ENCODE measurements at regions not wholly inside any gene's neighbourhood (a gene's known extent, or its start where the extent isn't known, plus 50 kb on each side); places are given as distances from the start of the nearest gene placed in this dataset.
"Not testable (repeated sequence)": the region's sequence is repeated elsewhere in the genome, so short reads cannot be mapped to it uniquely, and the experiment has no call there.

GRCh38 chr9:33661176-33661575 is 134.2 kb upstream of the PRSS3 start:
- ATAC-seq = no peak

GRCh38 chr9:33662871-33663270 is 132.5 kb upstream of the PRSS3 start:
- Histone ChIP-seq H3K4me1 (ENCODE audit: insufficient read depth, low read length) (no peaks in the 10 kb centered on the region), H3K9me2 (replicated peaks; ENCODE audit: low read length) (no peaks in the 10 kb centered on the region), H3K4me3 (ENCODE audit: low read length) (no peak overlapping the region), H2AFZ (ENCODE audit: low read length) (no peak overlapping the region), H3K27me3 (ENCODE audit: low read length) (no peaks in the 10 kb centered on the region), H3K9me3 (ENCODE audit: low read length) (no peaks in the 10 kb centered on the region), H3F3A (ENCODE audit: low read length, unreplicated experiment) (no peaks in the 10 kb centered on the region), H3K9ac (ENCODE audit: low read length) (no peak overlapping the region), H3K27ac (ENCODE audit: low read length) (no peak overlapping the region), H3K79me2 (ENCODE audit: low read length) (no peaks in the 10 kb centered on the region), H3K4me2 (ENCODE audit: low read length) (no peak overlapping the region), H4K20me1 (ENCODE audit: low read length) (no peaks in the 10 kb centered on the region), H3K36me3 (ENCODE audit: low read depth, low read length) (no peaks in the 10 kb centered on the region)
- ATAC-seq (no peak), DNase-seq (no peak)
- POLR2A ChIA-PET (ENCODE audit: unreplicated experiment) = no interaction called here
- BruUV-seq (replicated peaks) = no TSS peak
- CTCF ChIA-PET = no interaction called here
- no peak for TF ChIP-seq EZH2phosphoT487 (IDR thresholded peaks at IDR 0.05; ENCODE audit: borderline replicate concordance, low read length)
- no peak for TF ChIP-seq CTCF (conservative IDR thresholded peaks at IDR 0.05; ENCODE audit: low read depth, low read length)
- no peak for TF ChIP-seq EZH2 (IDR thresholded peaks at IDR 0.05; ENCODE audit: low read length, unreplicated experiment)
- intact Hi-C loops (cut with micrococcal nuclease) = no loop called here

More at GRCh38 chr9:33661176-33661575, 134.2 kb upstream of the PRSS3 start:
- Histone ChIP-seq H3K9ac (ENCODE audit: low read length) (no peak overlapping the region), H3F3A (ENCODE audit: low read length, unreplicated experiment) (no peaks in the 10 kb centered on the region), H3K36me3 (ENCODE audit: low read depth, low read length) (no peaks in the 10 kb centered on the region), H3K27me3 (ENCODE audit: low read length) (peaks cover under 1% of the 10 kb centered on the region; the same call in 1 of the 2 replicates), H3K27ac (ENCODE audit: low read length) (no peak overlapping the region), H3K4me2 (ENCODE audit: low read length) (no peak overlapping the region), H3K4me3 (ENCODE audit: low read length) (no peak overlapping the region), H3K79me2 (ENCODE audit: low read length) (no peaks in the 10 kb centered on the region), H3K4me1 (ENCODE audit: insufficient read depth, low read length) (no peaks in the 10 kb centered on the region), H2AFZ (ENCODE audit: low read length) (no peak overlapping the region), H3K9me3 (ENCODE audit: low read length) (no peaks in the 10 kb centered on the region), H3K9me2 (replicated peaks; ENCODE audit: low read length) (no peaks in the 10 kb centered on the region), H4K20me1 (ENCODE audit: low read length) (no peaks in the 10 kb centered on the region)
- POLR2A ChIA-PET (ENCODE audit: unreplicated experiment) = no interaction called here
- TF ChIP-seq CTCF (conservative IDR thresholded peaks at IDR 0.05; ENCODE audit: low read depth, low read length) = no peak
- TF ChIP-seq EZH2 (IDR thresholded peaks at IDR 0.05; ENCODE audit: low read length, unreplicated experiment) = no peak
- TF ChIP-seq EZH2phosphoT487 (IDR thresholded peaks at IDR 0.05; ENCODE audit: borderline replicate concordance, low read length) = no peak
- CTCF ChIA-PET = no interaction called here
- BruUV-seq (replicated peaks) = no TSS peak
- DNase-seq = no peak
- intact Hi-C loops (cut with micrococcal nuclease) = no loop called here

- intact Hi-C loops (cut with micrococcal nuclease); H3K27ac ChIP-seq (ENCODE audit: low read length): not testable (repeated sequence)
These were observed 119.1 kb upstream of the PRSS3 start for GRCh38 chr9:33676194-33676745.

More at GRCh38 chr9:33676194-33676745, 119.1 kb upstream of the PRSS3 start:
- H3K9me3 ChIP-seq (ENCODE audit: low read length); CTCF ChIA-PET; H4K20me1 ChIP-seq (ENCODE audit: low read length); H3F3A ChIP-seq (ENCODE audit: low read length, unreplicated experiment); H3K27me3 ChIP-seq (ENCODE audit: low read length); DNase-seq; H3K79me2 ChIP-seq (ENCODE audit: low read length); H3K9me2 ChIP-seq (replicated peaks; ENCODE audit: low read length); ATAC-seq; POLR2A ChIA-PET (ENCODE audit: unreplicated experiment); H3K4me1 ChIP-seq (ENCODE audit: insufficient read depth, low read length); H3K36me3 ChIP-seq (ENCODE audit: low read depth, low read length): not testable (repeated sequence)
- peak overlapping the region; percentile 85 for H2AFZ ChIP-seq (ENCODE audit: low read length)
- H3K9ac ChIP-seq (ENCODE audit: low read length) = peak overlapping the region; percentile 49
- BruUV-seq (replicated peaks) = TSS peak; percentile 49
- H3K4me2 ChIP-seq (ENCODE audit: low read length) = peak overlapping the region; percentile 83
- H3K4me3 ChIP-seq (ENCODE audit: low read length) = peak overlapping the region; percentile 74
